HepG2 (cell line): ENCODE measurements at regions not wholly inside any gene's neighbourhood (a gene's known extent, or its start where the extent isn't known, plus 50 kb on each side); places are given as distances from the start of the nearest gene placed in this dataset.

Experiments used
- ATAC-seq: fragments of 200-7000 bp; cut with Tn5 transposase; 3 replicates; pipeline ENCODE4 v1.9.1; 2020; ENCODE audit warnings: mild to moderate bottlenecking, moderate library complexity
- BruUV-seq: library from RNA; stranded (reverse); fragments of 400-500 nt; replicated peaks from 2 replicates; lab custom pipeline; 2021; lab: Mats Ljungman, UMichigan
- CTCF ChIA-PET: fragments of 300-600 bp; formaldehyde crosslinking; extraction: SDS; loops from one replicate; lab custom pipeline; 2021; ENCODE audit warnings: low total read pairs, inconsistent platforms, low intra/inter-chr PET ratio; lab: Yijun Ruan, JAX
- POLR2A ChIA-PET: fragments of 350-600 bp; sonication (Branson Sonifier 250); formaldehyde crosslinking; loops from one replicate; lab custom pipeline; 2020; ENCODE audit warnings: antibody characterized with exemption, inconsistent platforms; lab: Yijun Ruan, JAX
- DNase-seq: peaks from one replicate; pipeline ENCODE4 v3.0.0-alpha.2; 2015; ENCODE audit warnings: low spot score
- FAIRE-seq: peaks from 3 replicates; lab custom pipeline; 2011; peaks lifted over from hg19 to GRCh38; lab: Jason Lieb, UNC
- H2AFZ ChIP-seq: one replicate; pipeline ENCODE4 v1.6.1; 2011; ENCODE audit warnings: low read length, inconsistent platforms
- H3K27ac ChIP-seq: fragments of 300-600 bp; 3 replicates; pipeline ENCODE4 v1.8.0; 2011; ENCODE audit warnings: mixed run types, mild to moderate bottlenecking, mixed read lengths, low read length, inconsistent platforms; ENCODE audit not compliant: insufficient read depth; ENCODE audit errors: extremely low read length
- H3K27me3 ChIP-seq, 2 experiments: fragments of 200-600 bp in 1 of 2; 2 replicates in 1 of 2; 3 replicates in 1 of 2; pipeline versions ENCODE4 v1.6.0 to v1.8.0; 2011; ENCODE audit warnings: low read length in 2 of 2, mild to moderate bottlenecking in 2 of 2, moderate library complexity in 2 of 2, inconsistent platforms in 1 of 2; ENCODE audit not compliant: insufficient read depth in 2 of 2, control insufficient read depth in 1 of 2
- H3K36me3 ChIP-seq, 2 experiments: fragments of 200-600 bp in 1 of 2; replicated peaks in 1 of 2; 2 replicates in 1 of 2; 3 replicates in 1 of 2; pipeline versions ENCODE4 v1.5.1 to v1.8.0; 2011; ENCODE audit warnings: low read length in 2 of 2, inconsistent platforms in 1 of 2; ENCODE audit not compliant: insufficient read depth in 2 of 2, control insufficient read depth in 1 of 2
- H3K4me1 ChIP-seq: 2 replicates; pipeline ENCODE4 v1.5.1; 2012; ENCODE audit warnings: low read length, inconsistent platforms; ENCODE audit not compliant: insufficient read depth
- H3K4me2 ChIP-seq: 2 replicates; pipeline ENCODE4 v1.6.0; 2011; ENCODE audit warnings: low read depth, low read length, inconsistent platforms
- H3K4me3 ChIP-seq, 3 experiments: fragments of 200-600 bp in 1 of 3; sonication (generic), shearing (Covaris generic) in 1 of 3; replicated peaks in 1 of 3; 2 replicates each; pipeline ENCODE4 v1.5.1; 2011 to 2016; ENCODE audit warnings: low read length in 3 of 3, inconsistent platforms in 2 of 3, low read depth in 2 of 3, mild to moderate bottlenecking in 2 of 3, control low read depth in 1 of 3, mixed read lengths in 1 of 3; ENCODE audit not compliant: insufficient read depth in 1 of 3
- H3K79me2 ChIP-seq: one replicate; pipeline ENCODE4 v1.6.1; 2011; ENCODE audit warnings: low read length, inconsistent platforms; ENCODE audit not compliant: insufficient read depth
- H3K9ac ChIP-seq: 2 replicates; pipeline ENCODE4 v1.6.0; 2011; ENCODE audit warnings: mild to moderate bottlenecking, low read depth, low read length, inconsistent platforms; ENCODE audit not compliant: insufficient read depth
- H3K9me3 ChIP-seq: 2 replicates; pipeline ENCODE4 v1.5.1; 2012; ENCODE audit warnings: mild to moderate bottlenecking, low read length
- H4K20me1 ChIP-seq: 2 replicates; pipeline ENCODE4 v1.6.0; 2011; ENCODE audit warnings: inconsistent platforms, mild to moderate bottlenecking, low read length, moderate library complexity; ENCODE audit not compliant: insufficient read depth
- ARNT ChIP-seq: fragments of 450-650 bp; IDR thresholded peaks from 2 replicates; pipeline ENCODE4 v1.6.1; 2017
- ATRX ChIP-seq: sonication (generic); formaldehyde crosslinking; IDR thresholded peaks from 2 replicates; pipeline ENCODE4 v1.4.0; 2020; ENCODE audit warnings: missing genetic modification reagents, borderline replicate concordance
- FIP1L1 ChIP-seq: fragments of 200-400 bp; formaldehyde crosslinking; IDR thresholded peaks from 2 replicates; pipeline ENCODE4 v1.6.1; 2018; ENCODE audit warnings: low read depth, mild to moderate bottlenecking, low read length, moderate library complexity, borderline replicate concordance; ENCODE audit not compliant: insufficient read depth
- NFYC ChIP-seq: IDR thresholded peaks from 2 replicates; pipeline ENCODE4 v1.6.1; 2016; ENCODE audit warnings: missing genetic modification reagents, missing compliant biosample characterization
- NR2F2 ChIP-seq: IDR thresholded peaks from 2 replicates; pipeline ENCODE4 v1.6.1; 2012; ENCODE audit warnings: low read depth, inconsistent platforms, borderline replicate concordance
- PLRG1 ChIP-seq: fragments of 450-650 bp; conservative IDR thresholded peaks from 2 replicates; pipeline ENCODE4 v1.6.1; 2016
- SIN3B ChIP-seq: fragments of 150-350 bp; IDR thresholded peaks from 2 replicates; pipeline ENCODE4 v1.6.1; 2014; ENCODE audit warnings: low read length
- ZNF30 ChIP-seq: sonication (generic); formaldehyde crosslinking; IDR thresholded peaks from 2 replicates; pipeline ENCODE4 v1.5.0; 2020; ENCODE audit warnings: mild to moderate bottlenecking, missing genetic modification reagents
- WGBS: methylation state at CpG from one replicate; pipeline ENCODE4 v1.1.6; 2017; ENCODE audit warnings: low lambda C conversion rate; 5-methylcytosine and 5-hydroxymethylcytosine counted together
- in situ Hi-C: cut with HindIII; loops from 2 replicates; pipeline ENCODE4 v1.10.0; 2017; ENCODE audit warnings: low pct_unique_long_range_greater_than_20kb; ENCODE audit not compliant: extremely low pct_ligation_motif_present
- intact Hi-C: fragments of 100-400 bp; cut with micrococcal nuclease; formaldehyde crosslinking; loops from one replicate; pipeline ENCODE4 v1.10.0; 2022; ENCODE audit not compliant: unreplicated experiment
- TF ChIP-seq, protein P1 (sequence below): sonication (generic); formaldehyde crosslinking; IDR thresholded peaks from 2 replicates; pipeline ENCODE4 v1.5.0; 2020; ENCODE audit warnings: mild to moderate bottlenecking, missing genetic modification reagents
- TF ChIP-seq, protein P2 (sequence below): sonication (generic); formaldehyde crosslinking; conservative IDR thresholded peaks from 2 replicates; pipeline ENCODE4 v1.4.0; 2020; ENCODE audit warnings: missing genetic modification reagents

DNA sequence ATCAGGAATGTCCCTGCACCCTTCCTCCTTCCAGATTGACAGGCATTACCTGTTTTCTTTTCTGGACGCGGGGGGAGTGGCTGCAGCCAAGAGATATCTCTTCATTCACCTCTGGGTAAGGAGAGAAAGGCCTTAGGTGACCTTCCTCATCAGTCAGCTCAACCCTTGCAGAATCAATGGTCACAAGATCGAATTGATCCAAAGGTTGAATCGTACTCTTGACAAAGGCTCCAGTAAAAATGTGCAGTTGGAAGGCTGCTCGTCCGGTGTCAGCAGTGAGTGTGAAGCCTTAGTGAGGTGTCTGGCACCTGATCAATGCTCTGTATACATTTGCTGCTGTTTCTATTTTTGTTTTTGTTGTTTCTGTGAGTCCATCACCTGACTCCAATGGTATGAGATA, 282.6 kb upstream of the AJAP1 start:
- Histone ChIP-seq H3K36me3 (no peaks in the 10 kb centered on the region), H3K27ac (no peak overlapping the region), H3K4me3 (no peak overlapping the region), H3K27me3 (no peaks in the 10 kb centered on the region; a peak in 1 of 5 replicates), H2AFZ (no peak overlapping the region), H3K79me2 (no peaks in the 10 kb centered on the region), H3K4me2 (no peak overlapping the region), H3K9me3 (peaks cover 31% of the 10 kb centered on the region), H3K4me1 (0 out of 2 replicates have a peak, but pooled peaks cover 7% of the 10 kb centered on the region), H3K9ac (no peak overlapping the region), H4K20me1 (no peaks in the 10 kb centered on the region)
- intact Hi-C loops: no loop called here
- no peak for FAIRE-seq
- DNase-seq: no peak
- in situ Hi-C loops: no loop called here
- POLR2A ChIA-PET: no interaction called here
- 0% methylated on average over 4 of the region's 6 CpGs for WGBS
- ATAC-seq: no peak
- BruUV-seq: no TSS peak
- CTCF ChIA-PET: no interaction called here
- no peak for TF ChIP-seq NFYC
- TF ChIP-seq PLRG1: no peak
- TF ChIP-seq, protein P1, sequence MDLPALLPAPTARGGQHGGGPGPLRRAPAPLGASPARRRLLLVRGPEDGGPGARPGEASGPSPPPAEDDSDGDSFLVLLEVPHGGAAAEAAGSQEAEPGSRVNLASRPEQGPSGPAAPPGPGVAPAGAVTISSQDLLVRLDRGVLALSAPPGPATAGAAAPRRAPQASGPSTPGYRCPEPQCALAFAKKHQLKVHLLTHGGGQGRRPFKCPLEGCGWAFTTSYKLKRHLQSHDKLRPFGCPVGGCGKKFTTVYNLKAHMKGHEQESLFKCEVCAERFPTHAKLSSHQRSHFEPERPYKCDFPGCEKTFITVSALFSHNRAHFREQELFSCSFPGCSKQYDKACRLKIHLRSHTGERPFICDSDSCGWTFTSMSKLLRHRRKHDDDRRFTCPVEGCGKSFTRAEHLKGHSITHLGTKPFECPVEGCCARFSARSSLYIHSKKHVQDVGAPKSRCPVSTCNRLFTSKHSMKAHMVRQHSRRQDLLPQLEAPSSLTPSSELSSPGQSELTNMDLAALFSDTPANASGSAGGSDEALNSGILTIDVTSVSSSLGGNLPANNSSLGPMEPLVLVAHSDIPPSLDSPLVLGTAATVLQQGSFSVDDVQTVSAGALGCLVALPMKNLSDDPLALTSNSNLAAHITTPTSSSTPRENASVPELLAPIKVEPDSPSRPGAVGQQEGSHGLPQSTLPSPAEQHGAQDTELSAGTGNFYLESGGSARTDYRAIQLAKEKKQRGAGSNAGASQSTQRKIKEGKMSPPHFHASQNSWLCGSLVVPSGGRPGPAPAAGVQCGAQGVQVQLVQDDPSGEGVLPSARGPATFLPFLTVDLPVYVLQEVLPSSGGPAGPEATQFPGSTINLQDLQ (CRISPR knock-in tag): no peak
- no peak for TF ChIP-seq SIN3B
- TF ChIP-seq ARNT: no peak
- no peak for TF ChIP-seq NR2F2
- TF ChIP-seq ZNF30 (CRISPR knock-in tag): no peak
- TF ChIP-seq FIP1L1: no peak
- TF ChIP-seq ATRX: no peak
- TF ChIP-seq, protein P2, sequence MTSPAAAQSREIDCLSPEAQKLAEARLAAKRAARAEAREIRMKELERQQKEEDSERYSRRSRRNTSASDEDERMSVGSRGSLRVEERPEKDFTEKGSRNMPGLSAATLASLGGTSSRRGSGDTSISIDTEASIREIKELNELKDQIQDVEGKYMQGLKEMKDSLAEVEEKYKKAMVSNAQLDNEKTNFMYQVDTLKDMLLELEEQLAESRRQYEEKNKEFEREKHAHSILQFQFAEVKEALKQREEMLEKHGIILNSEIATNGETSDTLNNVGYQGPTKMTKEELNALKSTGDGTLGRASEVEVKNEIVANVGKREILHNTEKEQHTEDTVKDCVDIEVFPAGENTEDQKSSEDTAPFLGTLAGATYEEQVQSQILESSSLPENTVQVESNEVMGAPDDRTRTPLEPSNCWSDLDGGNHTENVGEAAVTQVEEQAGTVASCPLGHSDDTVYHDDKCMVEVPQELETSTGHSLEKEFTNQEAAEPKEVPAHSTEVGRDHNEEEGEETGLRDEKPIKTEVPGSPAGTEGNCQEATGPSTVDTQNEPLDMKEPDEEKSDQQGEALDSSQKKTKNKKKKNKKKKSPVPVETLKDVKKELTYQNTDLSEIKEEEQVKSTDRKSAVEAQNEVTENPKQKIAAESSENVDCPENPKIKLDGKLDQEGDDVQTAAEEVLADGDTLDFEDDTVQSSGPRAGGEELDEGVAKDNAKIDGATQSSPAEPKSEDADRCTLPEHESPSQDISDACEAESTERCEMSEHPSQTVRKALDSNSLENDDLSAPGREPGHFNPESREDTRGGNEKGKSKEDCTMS (CRISPR knock-in tag): no peak
